HAP-1 (cell line): ENCODE measurements at regions not wholly inside any gene's neighbourhood (a gene's known extent, or its start where the extent isn't known, plus 50 kb on each side); places are given as distances from the start of the nearest gene placed in this dataset.
A peak's percentile ranks its signal among the peaks of the same experiment; 100 is the strongest.
"Not testable (repeated sequence)": the region's sequence is repeated elsewhere in the genome, so short reads cannot be mapped to it uniquely, and the experiment has no call there.

Experiments used
- DNase-seq, 2 experiments: peaks; one replicate each; pipeline ENCODE4 v3.0.0-alpha.2; 2016 to 2020; ENCODE audit warnings: low spot score in 2 of 2
- H3K27me3 ChIP-seq: fragments of 250-450 bp; sonication (Bioruptor Pico); 2 replicates; pipeline ENCODE4 v1.5.1; 2020; ENCODE audit warnings: low read depth, mild to moderate bottlenecking, moderate library complexity
- H3K36me3 ChIP-seq: fragments of 250-450 bp; sonication (Bioruptor Pico); replicated peaks from 2 replicates; pipeline ENCODE4 v1.5.1; 2020; ENCODE audit warnings: mild to moderate bottlenecking
- H3K4me1 ChIP-seq: fragments of 250-450 bp; sonication (Bioruptor Pico); 2 replicates; pipeline ENCODE4 v1.5.1; 2020; ENCODE audit warnings: mild to moderate bottlenecking
- H3K4me3 ChIP-seq: fragments of 250-450 bp; sonication (Bioruptor Pico); 2 replicates; pipeline ENCODE4 v1.5.1; 2020; ENCODE audit warnings: mild to moderate bottlenecking, moderate library complexity
- H3K9me3 ChIP-seq: fragments of 250-450 bp; sonication (Bioruptor Pico); 2 replicates; pipeline ENCODE4 v1.5.1; 2020; ENCODE audit warnings: mild to moderate bottlenecking, moderate library complexity
- in situ Hi-C: fragments of 300-500 bp; cut with MboI; formaldehyde crosslinking; loops from 3 replicates; pipeline ENCODE4 v1.14.3; 2020; ENCODE audit warnings: low sequenced_read_pairs, inconsistent platforms, mixed read lengths

GRCh38 chr16:79947771-79948170, 347.2 kb upstream of the MAF start:
- in situ Hi-C loops, result no loop called here
- Histone ChIP-seq H3K4me3 (no peak overlapping the region), H3K27me3 (peaks cover 5% of the 10 kb centered on the region), H3K9me3 (no peaks in the 10 kb centered on the region), H3K4me1 (no peaks in the 10 kb centered on the region), H3K36me3 (no peaks in the 10 kb centered on the region)
- no peak for DNase-seq

DNA sequence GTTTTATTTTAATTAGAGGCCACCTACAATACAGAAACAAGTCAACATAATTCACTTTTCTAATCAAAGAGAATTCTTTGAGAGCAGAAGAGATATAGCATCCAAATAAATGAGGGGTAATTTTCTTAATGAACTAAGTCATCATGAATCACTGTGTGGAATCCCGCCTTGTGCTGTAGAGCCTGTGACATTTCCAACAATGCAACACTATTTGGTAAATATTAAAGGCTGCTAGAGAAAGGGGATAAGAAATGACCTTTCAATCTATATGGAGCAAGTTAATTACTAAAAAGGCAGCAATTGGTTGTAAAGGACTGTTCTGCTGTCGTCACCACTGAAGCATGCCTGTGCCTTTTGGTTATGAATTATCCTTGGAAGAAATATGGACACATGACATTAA, 345.7 kb upstream of the MAF start:
- no peaks in the 10 kb centered on the region for H3K4me1 ChIP-seq
- no peaks in the 10 kb centered on the region; the same call in none of the 2 replicates for H3K27me3 ChIP-seq
- no peak overlapping the region for H3K4me3 ChIP-seq
- DNase-seq, result no peak
- in situ Hi-C loops, result no loop called here
- no peaks in the 10 kb centered on the region for H3K36me3 ChIP-seq
- H3K9me3 ChIP-seq, result no peaks in the 10 kb centered on the region

- peak in 1 of 2 experiments; percentile 13 for DNase-seq
- no peaks in the 10 kb centered on the region for H3K36me3 ChIP-seq
- no peaks in the 10 kb centered on the region for H3K9me3 ChIP-seq
- in situ Hi-C loops, result no loop called here
- H3K4me1 ChIP-seq, result no peaks in the 10 kb centered on the region
- no peaks in the 10 kb centered on the region for H3K27me3 ChIP-seq
- H3K4me3 ChIP-seq, result no peak overlapping the region
Measured at GRCh38 chr16:79943736-79944135, 343.2 kb upstream of the MAF start.

DNA sequence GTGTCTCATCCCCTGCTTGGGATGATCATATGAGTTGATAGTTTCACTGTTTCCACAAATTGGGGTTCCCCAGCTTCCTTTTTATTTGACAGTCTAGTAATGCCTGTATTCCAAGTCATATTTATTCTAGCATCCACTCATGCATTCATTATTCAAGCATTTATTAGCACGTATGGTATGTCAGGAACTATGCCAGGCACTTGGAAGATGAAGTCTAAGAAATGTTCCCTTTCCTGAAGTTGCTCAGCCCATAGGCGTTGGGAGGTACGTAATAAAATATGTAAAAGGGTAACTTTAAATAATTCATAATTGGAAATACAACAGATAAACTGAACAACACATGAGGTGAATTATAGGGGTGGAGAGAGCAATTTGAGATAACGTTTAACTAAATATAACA, 338.0 kb upstream of the MAF start:
- no peaks in the 10 kb centered on the region for H3K9me3 ChIP-seq
- no peak for DNase-seq
- H3K27me3 ChIP-seq, result no peaks in the 10 kb centered on the region

GRCh38 chr16:79937671-79938070, 337.1 kb upstream of the MAF start:
- H3K9me3 ChIP-seq, in situ Hi-C loops, H3K4me3 ChIP-seq, H3K27me3 ChIP-seq, H3K36me3 ChIP-seq, DNase-seq, H3K4me1 ChIP-seq: not testable (repeated sequence)

More for the DNA sequence above, 338.0 kb upstream of the MAF start:
- no peak overlapping the region for H3K4me3 ChIP-seq
- H3K4me1 ChIP-seq, result no peaks in the 10 kb centered on the region; the same call in 1 of the 2 replicates
- no peaks in the 10 kb centered on the region for H3K36me3 ChIP-seq
- in situ Hi-C loops, result no loop called here

DNA sequence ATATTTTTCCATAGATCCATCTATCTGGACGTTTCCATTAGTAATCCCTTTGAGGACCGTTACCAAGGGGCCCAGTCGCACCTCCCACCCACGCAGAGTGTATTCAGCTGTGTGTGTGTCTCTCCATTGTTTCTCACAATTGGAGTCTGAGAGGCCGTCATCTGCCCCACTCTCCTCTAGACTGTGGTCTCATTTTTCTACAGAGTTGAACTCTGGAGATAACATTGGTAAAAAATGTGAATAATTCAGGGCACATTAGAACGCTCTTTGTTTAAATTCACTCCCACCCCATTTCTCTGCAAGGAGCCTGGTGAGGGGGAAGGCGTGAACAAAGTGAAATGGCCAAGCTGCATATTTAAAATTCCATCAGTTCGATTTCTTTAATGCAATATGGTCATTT, 333.1 kb upstream of the MAF start:
- in situ Hi-C loops, result no loop called here
- Histone ChIP-seq H3K27me3 (no peaks in the 10 kb centered on the region), H3K36me3 (no peaks in the 10 kb centered on the region), H3K9me3 (no peaks in the 10 kb centered on the region), H3K4me3 (no peak overlapping the region), H3K4me1 (peaks cover 11% of the 10 kb centered on the region)
- peak in 1 of 2 experiments; percentile 22 for DNase-seq

DNA sequence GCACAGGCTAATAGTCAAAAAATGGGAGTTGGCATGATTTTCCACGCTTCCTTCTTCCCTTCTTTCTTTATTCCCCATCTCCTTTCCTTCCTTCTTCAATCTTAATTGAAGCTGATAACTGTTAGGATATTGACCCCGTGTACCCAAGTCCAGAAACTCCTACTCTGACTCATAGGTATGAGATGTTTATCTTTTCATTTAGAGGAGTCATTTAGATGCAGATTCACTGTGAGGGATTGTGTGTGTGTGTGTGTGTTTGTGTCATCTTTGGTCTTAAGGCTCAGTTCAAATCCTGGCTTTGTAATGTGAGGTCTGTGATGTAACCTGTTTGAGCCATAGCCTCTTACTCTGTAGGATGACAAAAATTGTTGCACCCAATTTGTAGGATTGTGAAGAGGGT, 332.0 kb upstream of the MAF start:
- peaks cover 11% of the 10 kb centered on the region for H3K4me1 ChIP-seq
- no peak overlapping the region for H3K4me3 ChIP-seq
- no peaks in the 10 kb centered on the region for H3K36me3 ChIP-seq
- DNase-seq, result peak in 1 of 2 experiments; percentile 12
- in situ Hi-C loops, result no loop called here
- H3K9me3 ChIP-seq, result no peaks in the 10 kb centered on the region
- no peaks in the 10 kb centered on the region for H3K27me3 ChIP-seq

DNA sequence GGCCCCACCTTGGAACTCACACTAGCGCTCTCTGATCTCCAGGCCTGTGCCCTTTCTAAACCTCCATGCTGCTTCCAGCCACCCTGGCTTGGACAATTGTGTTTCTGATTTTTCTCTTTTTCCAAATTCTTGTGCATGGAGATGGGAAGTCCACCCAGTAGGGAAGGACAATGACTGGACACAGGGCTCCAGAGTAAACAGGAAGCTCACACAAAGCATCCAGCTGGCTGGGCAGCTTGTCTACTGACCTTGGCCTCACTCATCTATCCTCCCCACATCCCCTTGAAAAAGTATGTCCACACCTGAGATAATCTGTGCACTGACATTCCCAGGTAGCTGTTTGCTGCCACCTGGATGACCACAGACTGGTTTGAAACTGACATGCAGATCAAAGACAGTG, 331.2 kb upstream of the MAF start:
- Histone ChIP-seq H3K27me3 (no peaks in the 10 kb centered on the region), H3K4me3 (no peak overlapping the region), H3K4me1 (peaks cover 11% of the 10 kb centered on the region), H3K9me3 (no peaks in the 10 kb centered on the region), H3K36me3 (no peaks in the 10 kb centered on the region)
- in situ Hi-C loops, result no loop called here
- no peak for DNase-seq

DNA sequence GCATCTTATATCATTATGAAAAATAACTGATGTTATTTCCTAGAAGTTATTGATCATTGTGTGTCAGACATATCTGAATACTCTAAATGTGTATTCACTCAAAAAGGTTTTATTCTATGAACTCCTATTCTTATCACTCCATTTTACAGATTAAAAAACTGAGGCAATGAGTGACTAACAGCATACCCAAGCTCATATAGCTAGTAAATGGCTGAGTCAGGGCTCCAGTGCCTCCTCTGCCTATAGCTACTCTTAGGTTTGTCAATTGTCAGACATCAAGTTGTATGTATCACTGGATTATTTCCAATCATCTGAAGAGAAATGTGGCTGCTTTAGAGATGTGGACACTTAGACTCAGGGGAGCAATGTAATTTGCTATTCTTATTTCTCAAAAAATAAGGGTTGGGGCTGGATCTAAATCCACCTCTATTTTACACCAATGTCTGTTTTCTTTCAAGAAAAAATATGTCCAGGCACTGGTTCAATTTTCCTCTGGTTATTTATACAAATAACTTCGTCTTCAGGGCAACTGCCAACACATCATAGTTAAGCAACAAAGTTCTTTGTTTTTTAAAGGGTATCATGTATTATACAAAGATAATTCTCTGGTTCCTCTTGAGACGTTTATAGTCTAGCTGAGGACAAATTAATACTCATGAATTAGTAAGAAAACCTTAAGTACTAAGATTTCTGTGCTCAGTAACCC, 328.9 kb upstream of the MAF start:
- peaks cover 11% of the 10 kb centered on the region for H3K4me1 ChIP-seq
- no peaks in the 10 kb centered on the region for H3K27me3 ChIP-seq
- H3K9me3 ChIP-seq, result no peaks in the 10 kb centered on the region
- DNase-seq, result no peak
- no peaks in the 10 kb centered on the region for H3K36me3 ChIP-seq
- in situ Hi-C loops, result no loop called here
- no peak overlapping the region for H3K4me3 ChIP-seq

DNA sequence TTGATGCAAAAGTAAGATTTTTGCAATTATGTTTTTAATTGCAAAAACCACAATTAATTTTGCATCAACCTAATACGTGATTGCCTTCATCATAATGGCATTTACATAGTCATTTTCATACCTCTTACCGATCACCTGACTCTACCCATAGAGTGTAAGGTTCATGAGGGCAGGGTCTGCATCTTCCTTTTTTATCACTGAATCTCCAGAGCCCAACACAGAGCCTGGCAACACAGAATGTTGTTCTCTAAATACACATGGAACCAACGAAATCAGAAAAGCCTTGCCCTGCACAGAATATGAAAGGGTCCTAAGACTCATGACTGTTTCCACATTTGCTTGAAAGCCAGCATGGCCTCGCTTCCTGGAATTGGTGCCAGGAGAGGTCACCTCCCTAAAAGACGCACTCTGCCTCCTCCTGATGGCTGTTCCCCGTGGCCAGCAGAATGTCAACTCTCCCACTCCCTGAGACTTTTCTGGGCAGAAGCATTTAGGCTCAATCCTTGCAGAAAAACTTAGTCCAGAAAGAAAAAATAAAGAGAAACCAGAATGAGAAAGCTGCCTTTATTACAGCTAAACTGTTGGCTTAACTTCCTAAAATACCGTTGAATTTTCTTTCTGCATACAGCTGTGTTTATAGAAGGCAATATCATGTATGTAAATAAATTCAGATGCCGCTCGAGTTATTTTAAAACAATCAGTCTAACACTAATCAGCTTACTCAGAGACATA, 327.8 kb upstream of the MAF start:
- no peaks in the 10 kb centered on the region for H3K9me3 ChIP-seq
- H3K4me1 ChIP-seq, result peaks cover 9% of the 10 kb centered on the region
- H3K36me3 ChIP-seq, result no peaks in the 10 kb centered on the region
- H3K27me3 ChIP-seq, result no peaks in the 10 kb centered on the region
- no peak for DNase-seq
- in situ Hi-C loops, result no loop called here
- H3K4me3 ChIP-seq, result no peak overlapping the region

DNA sequence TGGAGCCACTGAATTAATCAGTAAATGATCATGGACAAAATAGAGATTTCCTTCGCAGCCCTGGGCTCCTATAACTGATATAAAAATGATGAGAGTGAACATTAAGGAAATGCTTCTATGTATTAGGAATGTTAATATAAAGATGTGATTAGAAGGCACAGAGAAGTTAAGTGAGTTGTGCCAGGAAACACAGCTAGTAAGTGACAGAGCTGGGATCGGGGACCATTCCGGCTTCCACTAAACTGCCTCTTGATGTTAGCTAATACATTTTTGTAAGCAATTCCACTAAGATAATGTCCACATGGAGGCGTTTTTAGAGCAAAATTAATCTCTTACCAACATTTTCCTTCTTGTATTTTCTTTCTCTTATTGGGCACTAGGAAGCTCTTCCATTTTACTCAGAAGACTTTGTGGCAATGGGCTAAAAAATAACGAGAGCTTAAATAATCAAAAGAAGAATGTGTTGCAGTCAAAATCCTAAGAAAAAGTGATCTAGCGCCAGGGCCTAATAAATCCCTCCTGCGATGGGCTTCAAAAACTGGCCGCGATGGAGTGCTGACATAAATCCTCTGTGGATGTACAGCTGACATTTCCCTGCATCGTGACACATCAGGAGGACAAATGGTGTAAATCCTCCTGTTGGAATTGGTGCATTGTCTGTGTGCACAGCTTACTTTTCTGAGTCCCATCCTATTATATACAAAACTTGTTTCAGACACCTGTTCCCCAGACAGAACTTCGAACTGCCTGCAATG, 326.1 kb upstream of the MAF start:
- no peaks in the 10 kb centered on the region for H3K9me3 ChIP-seq
- H3K4me1 ChIP-seq, result no peaks in the 10 kb centered on the region
- no peak overlapping the region for H3K4me3 ChIP-seq
- H3K36me3 ChIP-seq, result no peaks in the 10 kb centered on the region
- DNase-seq, result no peak
- in situ Hi-C loops, result no loop called here
- H3K27me3 ChIP-seq, result no peaks in the 10 kb centered on the region

GRCh38 chr16:79923431-79923830, 322.9 kb upstream of the MAF start:
- DNase-seq, result no peak
- Histone ChIP-seq H3K4me1 (peaks cover 6% of the 10 kb centered on the region; the same call in 1 of the 2 replicates), H3K9me3 (no peaks in the 10 kb centered on the region), H3K4me3 (no peak overlapping the region), H3K27me3 (no peaks in the 10 kb centered on the region), H3K36me3 (no peaks in the 10 kb centered on the region)
- in situ Hi-C loops, result no loop called here

GRCh38 chr16:79920685-79921084, 320.1 kb upstream of the MAF start:
- DNase-seq, result no peak
- in situ Hi-C loops, result no loop called here
- peaks cover 6% of the 10 kb centered on the region; the same call in 1 of the 2 replicates for H3K4me1 ChIP-seq

GRCh38 chr16:79918916-79919315, 318.4 kb upstream of the MAF start:
- Histone ChIP-seq H3K9me3 (no peaks in the 10 kb centered on the region), H3K4me1 (peaks cover 6% of the 10 kb centered on the region; the same call in 1 of the 2 replicates), H3K4me3 (no peak overlapping the region), H3K36me3 (no peaks in the 10 kb centered on the region), H3K27me3 (no peaks in the 10 kb centered on the region)
- no peak for DNase-seq
- in situ Hi-C loops, result no loop called here

More at GRCh38 chr16:79920685-79921084, 320.1 kb upstream of the MAF start:
- Histone ChIP-seq H3K4me3 (no peak overlapping the region), H3K9me3 (no peaks in the 10 kb centered on the region), H3K27me3 (no peaks in the 10 kb centered on the region), H3K36me3 (no peaks in the 10 kb centered on the region)
